IPS-NIHi11 (cell line): ENCODE measurements at regions not wholly inside any gene's neighbourhood (a gene's known extent, or its start where the extent isn't known, plus 50 kb on each side); places are given as distances from the start of the nearest gene placed in this dataset.
A peak's percentile ranks its signal among the peaks of the same experiment; 100 is the strongest.
"Not testable (repeated sequence)": the region's sequence is repeated elsewhere in the genome, so short reads cannot be mapped to it uniquely, and the experiment has no call there.

ENCODE experiments used
- DNase-seq: peaks from one replicate; pipeline ENCODE4 v3.0.0; 2012; ENCODE audit warnings: mixed read lengths, low spot score

- no peak for DNase-seq
Observed at GRCh38 chr1:244758708-244759107, 76.8 kb upstream of the COX20 start.

GRCh38 chr1:244759158-244759557, 76.3 kb upstream of the COX20 start:
- no peak for DNase-seq

- DNase-seq: no peak
Observed at GRCh38 chr1:244760471-244760870, 75.0 kb upstream of the COX20 start.

GRCh38 chr1:244761279-244761678, 74.2 kb upstream of the COX20 start:
- peak; percentile 51 for DNase-seq

- DNase-seq: no peak
Observed at GRCh38 chr1:244762629-244763028, 72.8 kb upstream of the COX20 start.

- no peak for DNase-seq
Observed at GRCh38 chr1:244768186-244768585, 67.3 kb upstream of the COX20 start.

GRCh38 chr1:244768804-244769203, 66.7 kb upstream of the COX20 start:
- DNase-seq: no peak

- DNase-seq: not testable (repeated sequence)
Observed at GRCh38 chr1:244770556-244770955, 64.9 kb upstream of the COX20 start.

GRCh38 chr1:244773513-244773912, 61.9 kb upstream of the COX20 start:
- DNase-seq: no peak

- not testable (repeated sequence) for DNase-seq
Observed at GRCh38 chr1:244776783-244777182, 58.7 kb upstream of the COX20 start.

GRCh38 chr1:244778344-244778743, 57.1 kb upstream of the COX20 start:
- DNase-seq: no peak

GRCh38 chr1:244779410-244779809, 56.0 kb upstream of the COX20 start:
- DNase-seq: no peak

GRCh38 chr1:244780311-244780710, 55.1 kb upstream of the COX20 start:
- no peak for DNase-seq

GRCh38 chr1:244782056-244782455, 53.4 kb upstream of the COX20 start:
- DNase-seq: no peak

GRCh38 chr1:244783138-244783537, 52.3 kb upstream of the COX20 start:
- no peak for DNase-seq
